Liver (tissue), 8 donors: ENCODE measurements at regions not wholly inside any gene's neighbourhood (a gene's known extent, or its start where the extent isn't known, plus 50 kb on each side); places are given as distances from the start of the nearest gene placed in this dataset.

Source experiments
- DNase-seq: peaks from one replicate; pipeline ENCODE4 v3.0.0-alpha.2; 2017; ENCODE audit warnings: low spot score
- H3K27ac ChIP-seq, 2 donors: one replicate each; pipeline ENCODE4 v1.7.0; 2013; ENCODE audit warnings: inconsistent platforms in 2 of 2, low read length in 2 of 2, control low read depth in 1 of 2, low read depth in 1 of 2, mild to moderate bottlenecking in 1 of 2
- H3K27me3 ChIP-seq, 4 donors: one replicate each; pipeline versions ENCODE4 v1.6.1 to v1.7.0; 2013; ENCODE audit warnings: low read length in 3 of 4, inconsistent platforms in 1 of 4, mild to moderate bottlenecking in 1 of 4, moderate library complexity in 1 of 4; ENCODE audit not compliant: control insufficient read depth in 4 of 4, insufficient read depth in 4 of 4
- H3K36me3 ChIP-seq, 4 donors: one replicate each; pipeline versions ENCODE4 v1.6.1 to v1.7.0; 2013; ENCODE audit warnings: low read length in 3 of 4, mild to moderate bottlenecking in 3 of 4, low read depth in 1 of 4, moderate library complexity in 1 of 4; ENCODE audit not compliant: control insufficient read depth in 4 of 4, insufficient read depth in 3 of 4
- H3K4me1 ChIP-seq, 4 donors: one replicate each; pipeline versions ENCODE4 v1.6.1 to v1.7.0; 2013; ENCODE audit warnings: low read length in 3 of 4, mild to moderate bottlenecking in 3 of 4, moderate library complexity in 1 of 4; ENCODE audit not compliant: control insufficient read depth in 4 of 4, insufficient read depth in 4 of 4
- H3K4me3 ChIP-seq, 3 donors: one replicate each; pipeline versions ENCODE4 v1.6.1 to v1.7.0; 2013; ENCODE audit warnings: low read length in 3 of 3, control low read depth in 1 of 3, low read depth in 1 of 3, mild to moderate bottlenecking in 1 of 3
- H3K9ac ChIP-seq, 2 donors: one replicate each; pipeline ENCODE4 v1.7.0; 2013; ENCODE audit warnings: low read length in 2 of 2, mild to moderate bottlenecking in 2 of 2, moderate library complexity in 2 of 2, control low read depth in 1 of 2, low read depth in 1 of 2
- H3K9me3 ChIP-seq, 4 donors: one replicate each; pipeline versions ENCODE4 v1.6.1 to v1.7.0; 2013; ENCODE audit warnings: low read length in 3 of 4; ENCODE audit not compliant: control insufficient read depth in 4 of 4
- EGR1 ChIP-seq, 2 donors: IDR thresholded peaks; 2 replicates each; pipeline ENCODE4 v1.6.1; 2016 to 2018; ENCODE audit warnings: antibody characterized with exemption in 2 of 2, low read depth in 2 of 2
- FOXA1 ChIP-seq: IDR thresholded peaks from 2 replicates; pipeline ENCODE4 v1.6.1; 2016; ENCODE audit warnings: antibody characterized with exemption
- FOXA2 ChIP-seq: IDR thresholded peaks from 2 replicates; pipeline ENCODE4 v1.6.1; 2016; ENCODE audit warnings: antibody characterized with exemption
- GABPA ChIP-seq, 2 donors: IDR thresholded peaks in 1 of 2; conservative IDR thresholded peaks in 1 of 2; 2 replicates each; pipeline ENCODE4 v1.6.1; 2016; ENCODE audit warnings: antibody characterized with exemption in 2 of 2, mild to moderate bottlenecking in 1 of 2, moderate library complexity in 1 of 2
- HNF4A ChIP-seq, 2 donors: conservative IDR thresholded peaks; 2 replicates each; pipeline ENCODE4 v1.6.1; 2016; ENCODE audit warnings: antibody characterized with exemption in 2 of 2, mild to moderate bottlenecking in 2 of 2
- HNF4G ChIP-seq: IDR thresholded peaks from 2 replicates; pipeline ENCODE4 v1.6.1; 2016; ENCODE audit warnings: antibody characterized with exemption
- NR2F2 ChIP-seq: IDR thresholded peaks from 2 replicates; pipeline ENCODE4 v1.6.1; 2016; ENCODE audit warnings: antibody characterized with exemption
- RAD21 ChIP-seq, 2 donors: IDR thresholded peaks; 2 replicates each; pipeline ENCODE4 v1.6.1; 2016; ENCODE audit warnings: antibody characterized with exemption in 2 of 2, mild to moderate bottlenecking in 2 of 2
- REST ChIP-seq: IDR thresholded peaks from 2 replicates; pipeline ENCODE4 v1.6.1; 2016; ENCODE audit warnings: antibody characterized with exemption, mild to moderate bottlenecking
- RXRA ChIP-seq, 2 donors: IDR thresholded peaks; 2 replicates each; pipeline ENCODE4 v1.6.1; 2017 to 2018; ENCODE audit warnings: antibody characterized with exemption in 2 of 2, mild to moderate bottlenecking in 1 of 2
- SP1 ChIP-seq: IDR thresholded peaks from 2 replicates; pipeline ENCODE4 v1.6.1; 2018; ENCODE audit warnings: antibody characterized with exemption, mild to moderate bottlenecking
- TAF1 ChIP-seq: conservative IDR thresholded peaks from 2 replicates; pipeline ENCODE4 v1.6.1; 2016; ENCODE audit warnings: antibody characterized with exemption, mild to moderate bottlenecking
- YY1 ChIP-seq: IDR thresholded peaks from 2 replicates; pipeline ENCODE4 v1.6.1; 2016; ENCODE audit warnings: antibody characterized with exemption, mild to moderate bottlenecking
- WGBS: extraction: QIAGEN DNeasy Blood & Tissue Kit; methylation state at CpG from one replicate; pipeline ENCODE4 v1.1.7; 2013; 5-methylcytosine and 5-hydroxymethylcytosine counted together
- TF ChIP-seq, protein P1 (sequence below): IDR thresholded peaks from 2 replicates; pipeline ENCODE4 v1.6.1; 2016; ENCODE audit warnings: antibody characterized with exemption
- TF ChIP-seq, protein P2 (sequence below): fragments of 150-350 bp; IDR thresholded peaks from 2 replicates; pipeline ENCODE4 v1.5.1; 2017; ENCODE audit warnings: improper control_type of control experiment, low read depth, low read length; ENCODE audit not compliant: missing input control
- TF ChIP-seq, protein P3 (sequence below): IDR thresholded peaks from 2 replicates; pipeline ENCODE4 v1.6.1; 2016; ENCODE audit warnings: antibody characterized with exemption
- donor health status: healthy.
- donor health status: healthy.
- donor health status: healthy.
- donor health status: healthy.
- donor health status: healthy.

GRCh38 chrY:15465880-15466279 lies 941.6 kb downstream of the NLGN4Y start:
- Histone ChIP-seq H3K36me3 (no peaks in the 10 kb centered on the region), H3K9ac (no peak overlapping the region), H3K4me3 (no peak overlapping the region), H3K27me3 (no peaks in the 10 kb centered on the region), H3K27ac (no peak overlapping the region), H3K9me3 (no peaks in the 10 kb centered on the region), H3K4me1 (no peaks in the 10 kb centered on the region)
- TF ChIP-seq NR2F2 (no peak), REST (no peak), TAF1 (no peak), FOXA2 (no peak), YY1 (no peak), RAD21 (IDR thresholded peaks at IDR 0.05) (no peak), FOXA1 (no peak), EGR1 (IDR thresholded peaks at IDR 0.05; ENCODE audit: low read depth in 2 of 2) (no peak), RXRA (IDR thresholded peaks at IDR 0.05) (no peak), HNF4G (no peak), GABPA (IDR thresholded peaks at IDR 0.05 in 1 of 2, conservative IDR thresholded peaks at IDR 0.05 in 1 of 2) (no peak), SP1 (no peak), HNF4A (conservative IDR thresholded peaks at IDR 0.05) (no peak)
- TF ChIP-seq, protein P1, sequence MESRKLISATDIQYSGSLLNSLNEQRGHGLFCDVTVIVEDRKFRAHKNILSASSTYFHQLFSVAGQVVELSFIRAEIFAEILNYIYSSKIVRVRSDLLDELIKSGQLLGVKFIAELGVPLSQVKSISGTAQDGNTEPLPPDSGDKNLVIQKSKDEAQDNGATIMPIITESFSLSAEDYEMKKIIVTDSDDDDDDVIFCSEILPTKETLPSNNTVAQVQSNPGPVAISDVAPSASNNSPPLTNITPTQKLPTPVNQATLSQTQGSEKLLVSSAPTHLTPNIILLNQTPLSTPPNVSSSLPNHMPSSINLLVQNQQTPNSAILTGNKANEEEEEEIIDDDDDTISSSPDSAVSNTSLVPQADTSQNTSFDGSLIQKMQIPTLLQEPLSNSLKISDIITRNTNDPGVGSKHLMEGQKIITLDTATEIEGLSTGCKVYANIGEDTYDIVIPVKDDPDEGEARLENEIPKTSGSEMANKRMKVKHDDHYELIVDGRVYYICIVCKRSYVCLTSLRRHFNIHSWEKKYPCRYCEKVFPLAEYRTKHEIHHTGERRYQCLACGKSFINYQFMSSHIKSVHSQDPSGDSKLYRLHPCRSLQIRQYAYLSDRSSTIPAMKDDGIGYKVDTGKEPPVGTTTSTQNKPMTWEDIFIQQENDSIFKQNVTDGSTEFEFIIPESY = no peak
- TF ChIP-seq, protein P2, sequence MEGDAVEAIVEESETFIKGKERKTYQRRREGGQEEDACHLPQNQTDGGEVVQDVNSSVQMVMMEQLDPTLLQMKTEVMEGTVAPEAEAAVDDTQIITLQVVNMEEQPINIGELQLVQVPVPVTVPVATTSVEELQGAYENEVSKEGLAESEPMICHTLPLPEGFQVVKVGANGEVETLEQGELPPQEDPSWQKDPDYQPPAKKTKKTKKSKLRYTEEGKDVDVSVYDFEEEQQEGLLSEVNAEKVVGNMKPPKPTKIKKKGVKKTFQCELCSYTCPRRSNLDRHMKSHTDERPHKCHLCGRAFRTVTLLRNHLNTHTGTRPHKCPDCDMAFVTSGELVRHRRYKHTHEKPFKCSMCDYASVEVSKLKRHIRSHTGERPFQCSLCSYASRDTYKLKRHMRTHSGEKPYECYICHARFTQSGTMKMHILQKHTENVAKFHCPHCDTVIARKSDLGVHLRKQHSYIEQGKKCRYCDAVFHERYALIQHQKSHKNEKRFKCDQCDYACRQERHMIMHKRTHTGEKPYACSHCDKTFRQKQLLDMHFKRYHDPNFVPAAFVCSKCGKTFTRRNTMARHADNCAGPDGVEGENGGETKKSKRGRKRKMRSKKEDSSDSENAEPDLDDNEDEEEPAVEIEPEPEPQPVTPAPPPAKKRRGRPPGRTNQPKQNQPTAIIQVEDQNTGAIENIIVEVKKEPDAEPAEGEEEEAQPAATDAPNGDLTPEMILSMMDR = no peak
- no peak for DNase-seq
- 88% methylated on average over 6 of the region's 6 CpGs for WGBS

GRCh38 chrY:15466891-15467290 lies 942.6 kb downstream of the NLGN4Y start:
- Histone ChIP-seq H3K4me3 (no peak overlapping the region), H3K9ac (no peak overlapping the region), H3K4me1 (no peaks in the 10 kb centered on the region), H3K9me3 (no peaks in the 10 kb centered on the region), H3K27me3 (no peaks in the 10 kb centered on the region), H3K36me3 (no peaks in the 10 kb centered on the region), H3K27ac (no peak overlapping the region)
- WGBS = 98% methylated on average over 5 of the region's 5 CpGs
- no peak for TF ChIP-seq EGR1 (IDR thresholded peaks at IDR 0.05; ENCODE audit: low read depth in 2 of 2)
- no peak for TF ChIP-seq FOXA2
- TF ChIP-seq, protein P2 = no peak
- TF ChIP-seq, protein P1 = no peak
- no peak for TF ChIP-seq HNF4G
- no peak for TF ChIP-seq REST
- TF ChIP-seq GABPA (IDR thresholded peaks at IDR 0.05 in 1 of 2, conservative IDR thresholded peaks at IDR 0.05 in 1 of 2) = no peak
- TF ChIP-seq RAD21 (IDR thresholded peaks at IDR 0.05) = no peak
- TF ChIP-seq, protein P3, sequence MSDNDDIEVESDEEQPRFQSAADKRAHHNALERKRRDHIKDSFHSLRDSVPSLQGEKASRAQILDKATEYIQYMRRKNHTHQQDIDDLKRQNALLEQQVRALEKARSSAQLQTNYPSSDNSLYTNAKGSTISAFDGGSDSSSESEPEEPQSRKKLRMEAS = no peak
- TF ChIP-seq HNF4A (conservative IDR thresholded peaks at IDR 0.05) = no peak
- TF ChIP-seq FOXA1 = no peak
- no peak for TF ChIP-seq SP1
- no peak for DNase-seq
